GM21526 (cell line): ENCODE measurements at regions not wholly inside any gene's neighbourhood (a gene's known extent, or its start where the extent isn't known, plus 50 kb on each side); places are given as distances from the start of the nearest gene placed in this dataset.

Experiments used
- ATAC-seq: cut with Tn5 transposase; IDR thresholded peaks from one replicate; pipeline ENCODE4 v1.9.1; 2021; ENCODE audit warnings: moderate library complexity; ENCODE audit not compliant: unreplicated experiment, low FRiP score

GRCh38 chr2:200013906-200014305, 58.5 kb downstream of the MAIP1 start:
- no peak for ATAC-seq

DNA sequence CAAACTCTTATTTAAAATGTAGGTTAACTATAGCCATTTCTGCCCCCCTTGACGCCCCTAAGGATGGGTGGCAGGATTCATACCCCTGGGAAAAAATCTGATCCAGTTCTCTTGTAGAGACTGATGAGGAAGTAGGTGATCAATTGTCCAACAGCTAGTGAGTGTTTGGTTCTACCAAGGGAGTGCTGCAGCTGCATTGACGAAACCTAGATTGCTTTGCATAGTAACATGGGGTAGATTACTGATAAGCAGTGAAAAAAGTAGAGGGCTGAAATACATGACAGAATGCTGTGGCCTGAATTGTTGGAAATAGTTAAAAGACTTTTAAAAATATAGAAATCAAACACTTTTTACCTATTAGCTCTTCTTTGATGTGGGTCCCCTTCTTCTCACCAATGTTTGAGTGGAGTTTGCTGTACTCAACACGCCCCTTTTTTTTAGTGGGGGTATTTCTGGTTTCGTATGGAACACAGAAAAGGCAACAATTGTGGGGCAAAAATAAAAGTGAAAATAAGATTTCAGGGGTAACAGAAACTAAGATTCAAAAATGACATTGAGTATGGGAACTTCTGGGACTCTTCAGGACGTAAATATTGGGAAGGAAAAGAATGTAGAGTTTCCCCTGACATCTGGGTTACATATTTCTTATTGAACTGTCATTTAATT, 66.2 kb downstream of the MAIP1 start:
- peak; percentile 77 for ATAC-seq

DNA sequence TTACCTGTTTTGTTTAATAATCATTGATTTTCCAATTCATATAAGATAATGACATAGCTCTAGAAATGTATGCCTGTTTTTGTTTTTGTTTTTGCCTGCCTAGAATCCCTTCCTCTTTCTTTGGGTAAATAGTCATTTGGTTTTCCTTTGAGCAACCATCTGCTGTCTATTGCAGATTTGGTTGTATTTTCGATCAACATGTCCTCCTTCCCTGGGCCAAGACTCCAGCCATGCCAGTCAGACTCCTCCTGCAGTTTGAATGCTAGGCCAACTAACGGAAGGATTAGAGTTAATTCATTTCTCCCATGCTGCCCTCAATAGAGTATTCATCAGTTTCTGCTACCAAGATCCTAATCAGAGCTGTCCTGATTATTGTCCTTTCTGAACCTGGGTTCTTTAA, 67.1 kb downstream of the MAIP1 start:
- no peak for ATAC-seq

GRCh38 chr2:200023570-200023969, 68.2 kb downstream of the MAIP1 start:
- ATAC-seq: no peak

DNA sequence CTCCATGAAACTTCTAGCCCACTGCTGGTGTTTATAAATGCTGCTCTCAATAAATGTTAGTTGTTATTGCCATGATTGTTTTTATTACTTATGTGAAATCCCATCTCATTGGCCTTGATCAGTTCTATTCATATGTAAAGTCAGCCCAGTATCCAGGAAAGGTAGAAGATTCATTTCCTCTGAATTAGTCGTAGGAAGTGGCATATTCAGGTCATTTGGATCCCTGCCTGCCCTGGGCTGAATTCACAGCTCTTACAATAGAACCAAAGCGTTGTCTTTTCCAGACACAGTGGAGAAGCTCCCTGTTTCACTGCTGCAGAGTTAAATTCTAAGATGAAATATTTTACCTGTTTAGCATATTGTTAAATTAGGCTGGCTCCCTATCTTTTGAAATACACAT, 70.3 kb downstream of the MAIP1 start:
- no peak for ATAC-seq

- no peak for ATAC-seq
These were observed 71.2 kb downstream of the MAIP1 start for GRCh38 chr2:200026332-200027230.

DNA sequence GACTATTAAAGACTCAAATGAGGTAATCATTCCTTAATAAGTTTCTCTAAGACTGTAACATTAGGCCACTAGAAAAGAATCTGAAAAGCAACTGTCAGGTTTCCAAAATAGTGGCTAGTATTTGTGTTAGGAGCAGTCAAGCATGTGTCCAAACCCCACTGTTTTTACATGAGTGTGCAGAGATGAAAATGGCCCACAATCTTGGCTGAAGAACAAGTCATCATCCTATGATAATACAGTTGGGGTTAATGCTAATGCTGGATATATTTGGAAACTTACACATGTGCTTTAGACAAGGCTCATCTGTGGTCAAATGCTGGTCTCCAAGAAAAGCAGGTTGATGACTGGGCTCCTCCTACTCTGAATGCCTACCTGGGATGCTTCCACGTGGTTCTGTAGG, 73.6 kb downstream of the MAIP1 start:
- no peak for ATAC-seq

DNA sequence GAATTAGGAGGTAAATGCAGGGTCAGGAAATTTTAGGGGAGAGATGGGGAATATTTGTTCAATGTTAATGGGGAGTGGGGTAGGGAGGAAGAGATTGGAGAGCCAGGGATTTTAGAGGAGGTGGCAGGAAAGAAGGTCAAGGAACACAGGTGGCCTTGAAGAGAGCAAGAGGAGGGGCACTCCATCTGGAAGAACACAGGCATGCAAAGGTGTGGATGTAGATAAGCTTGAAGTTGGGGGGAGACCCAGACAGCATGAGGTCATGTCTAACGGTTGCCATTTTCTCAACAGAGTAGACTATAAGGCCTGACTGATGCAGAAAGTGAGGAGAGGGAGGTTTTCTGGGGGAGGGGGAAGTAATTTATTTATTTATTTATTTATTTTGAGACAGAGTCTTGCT, 77.5 kb downstream of the MAIP1 start:
- ATAC-seq: no peak

DNA sequence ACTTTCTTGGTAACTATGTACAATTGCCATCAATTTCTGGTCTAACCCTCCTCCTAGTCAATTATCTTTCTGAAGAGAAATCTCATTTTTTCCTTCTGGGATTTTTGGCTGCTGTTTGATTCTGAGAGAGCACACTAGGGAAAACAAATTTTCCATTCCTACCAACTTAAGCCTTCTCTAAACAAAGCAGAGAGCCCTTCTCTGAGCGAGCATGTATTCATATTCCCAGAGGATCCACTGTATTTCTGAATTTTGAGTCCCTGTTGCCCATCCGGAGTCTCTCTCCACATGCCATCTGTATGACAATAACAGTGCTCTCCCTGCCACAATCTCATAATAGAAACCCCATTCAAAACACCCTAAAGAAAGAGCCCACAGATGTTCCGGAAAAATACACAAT, 78.5 kb downstream of the MAIP1 start:
- no peak for ATAC-seq

GRCh38 chr2:200034816-200035215, 79.4 kb downstream of the MAIP1 start:
- no peak for ATAC-seq

DNA sequence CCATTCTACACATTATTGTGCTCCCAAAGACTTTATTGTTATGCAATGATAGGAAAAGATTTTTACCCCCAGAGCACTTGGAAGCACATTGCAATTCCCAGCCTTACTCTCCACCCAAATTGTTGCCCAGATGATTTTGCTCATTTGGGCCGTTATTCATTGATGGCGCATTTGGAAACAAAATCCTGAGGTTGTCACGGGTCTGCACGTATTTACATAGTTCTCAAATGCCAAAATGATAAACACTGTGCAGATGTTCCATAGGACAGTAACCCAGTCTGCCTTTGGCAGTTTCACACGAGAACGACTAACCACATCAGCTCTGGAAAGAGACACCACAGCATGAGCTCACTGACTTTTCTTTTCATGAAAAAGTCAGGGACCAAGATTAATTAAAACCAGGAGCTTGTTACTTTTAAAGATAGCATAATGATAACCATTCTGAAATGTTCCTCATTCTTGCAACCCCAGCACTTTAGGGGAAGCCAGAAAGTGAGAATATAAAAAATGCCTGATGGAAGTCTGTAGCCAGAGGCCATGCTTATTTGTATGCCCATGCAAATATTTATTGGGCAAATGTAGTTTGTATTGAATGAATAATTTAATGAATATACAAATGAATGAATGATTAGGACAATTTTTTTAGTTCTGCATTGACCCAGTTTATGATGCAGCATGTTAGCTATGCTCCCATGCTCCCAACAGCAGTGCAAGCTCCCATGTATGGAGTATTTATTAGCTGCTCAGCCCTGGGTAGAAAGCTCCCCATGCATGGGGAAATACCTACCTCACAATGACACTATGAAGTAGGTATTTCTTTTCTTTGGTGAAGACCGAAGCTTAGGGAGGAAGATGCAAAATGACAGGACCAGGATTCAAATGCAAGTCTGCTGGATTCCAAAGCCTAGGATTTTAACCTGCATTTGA, 84.6 kb downstream of the MAIP1 start:
- ATAC-seq: no peak

DNA sequence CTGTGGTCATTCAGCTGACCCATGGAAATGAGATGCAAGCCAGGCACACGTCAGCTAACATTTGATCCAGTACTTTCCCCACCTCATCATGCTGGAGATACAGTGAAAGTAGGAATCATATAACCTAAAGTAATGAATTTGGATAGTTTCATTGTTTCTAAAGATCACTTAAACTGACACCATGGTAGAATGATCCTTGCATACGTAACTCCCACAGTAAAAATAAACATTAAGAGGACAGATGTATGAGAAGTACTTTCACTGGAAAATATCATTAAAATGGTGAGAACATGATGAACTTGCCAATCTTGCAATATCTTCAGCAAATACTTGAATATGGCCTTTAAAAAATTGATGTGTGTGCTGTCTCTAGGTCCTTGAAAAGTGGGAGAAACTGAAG, 85.4 kb downstream of the MAIP1 start:
- ATAC-seq: no peak

GRCh38 chr2:200041639-200042038, 86.3 kb downstream of the MAIP1 start:
- ATAC-seq: no peak

DNA sequence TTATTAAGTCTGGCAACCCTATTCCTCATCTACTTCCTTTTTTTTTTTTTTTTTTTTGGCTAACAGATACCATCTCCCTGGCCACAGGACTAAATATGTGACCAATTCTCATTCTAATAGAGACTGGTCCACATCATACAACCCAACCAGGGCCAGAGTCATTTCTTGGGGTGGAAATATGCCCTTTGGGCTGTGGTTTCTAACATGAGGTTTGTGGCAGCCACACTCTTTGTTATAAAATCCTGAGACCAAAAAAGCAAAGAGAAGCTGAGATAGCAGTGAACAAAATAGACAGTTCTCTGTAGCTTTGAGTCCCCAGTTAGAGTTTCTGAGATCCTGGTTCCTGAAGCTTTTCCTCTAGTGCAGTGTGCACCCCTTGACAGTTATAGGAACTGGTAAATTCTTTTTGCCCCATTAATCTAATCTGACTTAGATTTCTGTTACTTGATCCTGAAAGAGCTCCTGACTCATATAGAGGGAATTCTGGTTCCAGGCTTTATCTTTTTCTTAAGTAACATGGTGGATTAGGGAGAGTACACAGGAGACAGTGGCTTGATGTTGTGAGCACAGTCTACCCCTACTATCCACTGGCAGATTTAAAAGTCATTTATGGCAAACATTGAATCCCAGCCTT, 86.8 kb downstream of the MAIP1 start:
- no peak for ATAC-seq

DNA sequence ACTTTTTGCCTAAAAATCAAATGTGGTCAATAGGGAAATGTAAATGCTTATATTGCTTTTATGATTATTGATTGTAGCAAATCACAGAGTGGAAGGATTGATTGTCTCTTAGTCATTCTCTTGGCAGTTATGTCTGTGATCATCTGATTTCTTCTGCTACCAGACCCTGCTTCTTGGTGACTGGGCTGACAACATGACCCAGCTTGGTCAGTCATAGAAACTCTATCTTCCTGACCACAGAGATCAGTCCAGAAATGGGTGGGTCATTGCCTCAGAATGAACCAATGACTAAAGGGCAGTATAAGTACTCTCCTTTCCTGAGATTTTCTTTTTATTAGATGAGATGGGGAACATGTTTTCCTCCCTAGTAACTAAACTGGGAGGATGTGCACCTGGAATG, 87.6 kb downstream of the MAIP1 start:
- ATAC-seq: no peak

DNA sequence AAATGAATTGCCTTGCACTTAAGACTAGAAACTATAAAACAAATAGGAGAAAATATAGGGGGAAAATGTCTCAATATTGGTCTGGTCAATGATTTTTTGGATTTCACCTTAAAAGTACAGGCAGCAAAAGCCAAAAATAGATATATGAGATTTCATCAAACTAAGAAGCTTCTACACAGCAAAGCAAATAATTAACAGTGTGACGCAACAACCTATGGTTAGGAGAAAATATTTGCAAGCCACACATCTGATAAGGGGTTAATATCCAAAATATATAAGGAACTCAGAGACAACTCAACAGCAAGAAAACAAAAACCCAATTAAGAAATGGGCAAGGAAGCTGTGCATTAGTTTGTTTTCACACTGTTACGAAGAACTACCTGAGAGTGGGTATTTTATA, 89.1 kb downstream of the MAIP1 start:
- ATAC-seq: no peak

DNA sequence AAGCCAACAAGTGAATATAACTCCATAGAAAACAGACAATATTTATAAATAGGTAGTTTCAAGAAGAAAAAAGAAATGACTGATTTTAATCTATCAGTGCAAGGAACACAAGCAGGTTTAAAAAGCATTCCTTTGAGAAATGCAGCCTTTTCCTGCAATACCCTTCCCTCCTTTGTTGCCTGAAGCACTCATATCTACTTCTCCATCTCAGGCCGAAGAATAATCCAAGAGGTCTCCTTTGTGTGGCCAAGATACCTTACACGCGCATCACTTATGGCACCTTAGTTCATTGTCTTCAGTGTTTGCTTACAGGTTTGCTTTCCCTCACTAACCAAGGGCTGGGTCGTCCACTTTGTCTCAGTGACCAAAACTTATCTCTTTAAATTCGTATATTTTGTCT, 93.0 kb downstream of the MAIP1 start:
- no peak for ATAC-seq

- no peak for ATAC-seq
These were observed 93.7 kb downstream of the MAIP1 start for GRCh38 chr2:200049086-200049485.

DNA sequence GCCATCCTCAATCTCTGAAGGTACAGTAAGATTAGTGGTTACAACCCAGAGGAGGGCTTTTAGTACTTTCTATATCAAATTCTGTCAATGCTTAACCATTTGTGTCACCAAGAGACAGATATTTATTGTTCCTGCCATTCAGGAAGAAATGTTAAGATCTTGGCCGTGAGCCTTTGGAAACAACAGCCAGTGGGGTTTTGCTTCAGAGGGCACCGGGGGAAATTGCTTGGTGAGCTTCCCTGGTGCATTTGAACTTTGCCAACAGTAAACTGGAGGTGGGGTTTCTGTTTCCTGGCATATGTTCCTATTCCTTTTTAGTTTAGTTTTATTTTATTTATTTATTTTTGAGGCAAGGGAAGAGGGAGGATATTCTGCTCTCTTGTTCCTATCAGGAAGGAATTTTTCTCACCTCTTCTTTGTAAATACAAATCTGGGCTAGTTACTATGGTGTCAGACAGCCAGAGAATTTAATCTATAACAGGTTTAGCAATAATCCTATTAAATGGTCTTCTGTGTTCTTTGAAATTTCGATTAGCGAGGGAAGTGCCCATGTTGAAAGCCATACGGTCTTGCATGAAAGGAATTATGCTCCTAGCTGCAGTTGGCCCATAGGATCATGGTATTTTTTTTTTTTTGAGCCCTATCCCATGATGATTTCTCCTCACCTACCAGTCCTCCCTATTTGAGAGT, 95.7 kb downstream of the MAIP1 start:
- ATAC-seq: no peak

DNA sequence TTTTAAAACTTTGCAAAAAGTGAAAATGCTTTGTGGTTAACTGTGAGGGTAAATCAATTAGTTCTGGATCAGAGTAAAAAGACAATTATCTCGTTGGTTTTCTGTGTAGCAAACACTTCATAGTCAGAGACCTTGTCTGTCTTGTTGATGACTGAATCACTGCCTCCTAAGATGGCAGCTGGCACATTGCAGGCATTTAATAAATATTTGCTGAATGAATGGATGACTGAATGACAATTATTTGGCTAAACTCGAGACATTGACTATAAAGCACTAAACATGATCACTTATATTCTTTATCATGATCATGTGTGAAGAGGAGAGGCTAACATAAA, 96.2 kb downstream of the MAIP1 start:
- ATAC-seq: no peak
